ENCODE measurements at regions not wholly inside any gene's neighbourhood (a gene's known extent, or its start where the extent isn't known, plus 50 kb on each side); places are given as distances from the start of the nearest gene placed in this dataset.

- no peak for TF ChIP-seq CTCF (IDR thresholded peaks at IDR 0.05)
- TF ChIP-seq POLR2A (IDR thresholded peaks at IDR 0.05): no peak
Measured at GRCh38 chr7:84780158-84781124, 406.4 kb downstream of the SEMA3D start.

Data from right lobe of liver (tissue), 4 donors.